WTC11 (cell line): ENCODE measurements at regions not wholly inside any gene's neighbourhood (a gene's known extent, or its start where the extent isn't known, plus 50 kb on each side); places are given as distances from the start of the nearest gene placed in this dataset.

ENCODE experiments used
- ATAC-seq: fragments of 200-7000 bp; cut with Tn5 transposase; 2 replicates; pipeline ENCODE4 v1.10.0; 2021; ENCODE audit warnings: mild to moderate bottlenecking, moderate library complexity
- CTCF ChIA-PET: fragments of 300-600 bp; sonication (Branson Sonifier 250); formaldehyde crosslinking; loops from one replicate; lab custom pipeline; 2021; ENCODE audit warnings: antibody characterized with exemption; lab: Charles Lee
- POLR2A ChIA-PET: fragments of 350-600 bp; sonication (Branson Sonifier 250); formaldehyde crosslinking; loops from one replicate; lab custom pipeline; 2021; ENCODE audit warnings: antibody characterized with exemption; lab: Charles Lee
- DNase-seq: peaks from one replicate; pipeline ENCODE4 v3.0.0; 2021; ENCODE audit warnings: low spot score
- H3K27ac Mint-ChIP-seq: 2 replicates; pipeline ENCODE4 v1.8.0; 2021; ENCODE audit warnings: mixed read lengths
- H3K27me3 Mint-ChIP-seq: 2 replicates; pipeline ENCODE4 v1.8.0; 2021; ENCODE audit warnings: low read depth, mild to moderate bottlenecking, moderate library complexity, mixed read lengths
- H3K36me3 Mint-ChIP-seq: 2 replicates; pipeline ENCODE4 v1.8.0; 2021; ENCODE audit warnings: mixed read lengths
- H3K4me1 Mint-ChIP-seq: 2 replicates; pipeline ENCODE4 v1.8.0; 2022; ENCODE audit warnings: mixed read lengths
- H3K4me3 Mint-ChIP-seq: 2 replicates; pipeline ENCODE4 v1.8.0; 2021; ENCODE audit warnings: mild to moderate bottlenecking, moderate library complexity, mixed read lengths
- H3K9me3 Mint-ChIP-seq: 2 replicates; pipeline ENCODE4 v1.8.0; 2021; ENCODE audit warnings: mixed read lengths
- ELF4 ChIP-seq: sonication (generic); formaldehyde crosslinking; IDR thresholded peaks from 2 replicates; pipeline ENCODE4 v1.8.1; 2022; ENCODE audit warnings: low read depth, mild to moderate bottlenecking, moderate library complexity, missing genetic modification reagents
- EMX1 ChIP-seq: fragments of 250-450 bp; sonication (Bioruptor Pico); IDR thresholded peaks from 2 replicates; pipeline ENCODE4 v1.8.0; 2021; ENCODE audit warnings: mild to moderate bottlenecking
- ESRRA ChIP-seq: sonication (generic); formaldehyde crosslinking; IDR thresholded peaks from 2 replicates; pipeline ENCODE4 v1.8.1; 2022; ENCODE audit warnings: mild to moderate bottlenecking, missing genetic modification reagents, borderline replicate concordance
- FOXJ3 ChIP-seq: sonication (generic); formaldehyde crosslinking; IDR thresholded peaks from 2 replicates; pipeline ENCODE4 v1.9.0; 2021; ENCODE audit warnings: missing genetic modification reagents, mild to moderate bottlenecking, borderline replicate concordance
- FOXK1 ChIP-seq: sonication (generic); formaldehyde crosslinking; IDR thresholded peaks from 2 replicates; pipeline ENCODE4 v1.8.0; 2022; ENCODE audit warnings: mild to moderate bottlenecking, moderate library complexity, missing genetic modification reagents
- GRHL2 ChIP-seq: fragments of 250-450 bp; sonication (Bioruptor Pico); IDR thresholded peaks from 2 replicates; pipeline ENCODE4 v1.8.0; 2022; ENCODE audit warnings: mild to moderate bottlenecking, moderate library complexity; ENCODE audit not compliant: insufficient replicate concordance, severe bottlenecking
- HMGA2 ChIP-seq: fragments of 250-450 bp; sonication (Bioruptor Pico); IDR thresholded peaks from 2 replicates; pipeline ENCODE4 v1.4.0; 2021; ENCODE audit warnings: mild to moderate bottlenecking, moderate library complexity
- JUN ChIP-seq: sonication (generic); formaldehyde crosslinking; IDR thresholded peaks from 2 replicates; pipeline ENCODE4 v1.8.0; 2023; ENCODE audit warnings: mild to moderate bottlenecking, missing genetic modification reagents
- NR1H2 ChIP-seq: sonication (generic); formaldehyde crosslinking; IDR thresholded peaks from 2 replicates; pipeline ENCODE4 v1.9.0; 2021; ENCODE audit warnings: mild to moderate bottlenecking, moderate library complexity, missing genetic modification reagents
- RORB ChIP-seq: fragments of 250-450 bp; sonication (Bioruptor Pico); IDR thresholded peaks from 2 replicates; pipeline ENCODE4 v1.9.0; 2021; ENCODE audit warnings: mild to moderate bottlenecking
- TEAD4 ChIP-seq: sonication (generic); formaldehyde crosslinking; IDR thresholded peaks from 2 replicates; pipeline ENCODE4 v1.8.0; 2022; ENCODE audit warnings: mild to moderate bottlenecking, missing genetic modification reagents
- TP53 ChIP-seq: sonication (generic); formaldehyde crosslinking; IDR thresholded peaks from 2 replicates; pipeline ENCODE4 v1.8.1; 2023; ENCODE audit warnings: mild to moderate bottlenecking, missing genetic modification reagents
- ZNF121 ChIP-seq: sonication (generic); formaldehyde crosslinking; IDR thresholded peaks from 2 replicates; pipeline ENCODE4 v1.8.0; 2023; ENCODE audit warnings: missing genetic modification reagents
- ZNF263 ChIP-seq: sonication (generic); formaldehyde crosslinking; IDR thresholded peaks from 2 replicates; pipeline ENCODE4 v1.8.1; 2022; ENCODE audit warnings: low read depth, mild to moderate bottlenecking, moderate library complexity, missing genetic modification reagents
- ZNF317 ChIP-seq: sonication (generic); formaldehyde crosslinking; IDR thresholded peaks from 2 replicates; pipeline ENCODE4 v1.8.1; 2023; ENCODE audit warnings: low read depth, mild to moderate bottlenecking, moderate library complexity, missing genetic modification reagents, borderline replicate concordance
- ZNF396 ChIP-seq: fragments of 250-450 bp; sonication (Bioruptor Pico); IDR thresholded peaks from 2 replicates; pipeline ENCODE4 v1.8.0; 2021; ENCODE audit warnings: mild to moderate bottlenecking, moderate library complexity, borderline replicate concordance
- TF ChIP-seq, protein P1 (sequence below): sonication (generic); formaldehyde crosslinking; IDR thresholded peaks from 2 replicates; pipeline ENCODE4 v1.8.0; 2022; ENCODE audit warnings: mild to moderate bottlenecking, missing genetic modification reagents
- TF ChIP-seq, protein P2 (sequence below): sonication (generic); formaldehyde crosslinking; IDR thresholded peaks from 2 replicates; pipeline ENCODE4 v1.8.0; 2023; ENCODE audit warnings: missing genetic modification reagents, mild to moderate bottlenecking, borderline replicate concordance
- TF ChIP-seq, protein P3 (sequence below): sonication (generic); formaldehyde crosslinking; conservative IDR thresholded peaks from 2 replicates; pipeline ENCODE4 v1.8.1; 2022; ENCODE audit warnings: mild to moderate bottlenecking, missing genetic modification reagents
- TF ChIP-seq, protein P4 (sequence below): sonication (generic); formaldehyde crosslinking; IDR thresholded peaks from 2 replicates; pipeline ENCODE4 v1.8.1; 2022; ENCODE audit warnings: low read depth, missing genetic modification reagents, borderline replicate concordance
- TF ChIP-seq, protein P5 (sequence below): fragments of 250-450 bp; sonication (Bioruptor Pico); IDR thresholded peaks from 2 replicates; pipeline ENCODE4 v1.9.0; 2021; ENCODE audit warnings: moderate library complexity, mild to moderate bottlenecking, inconsistent platforms, borderline replicate concordance
- TF ChIP-seq, protein P6 (sequence below): fragments of 200-600 bp; IDR thresholded peaks from 2 replicates; pipeline ENCODE4 v1.8.0; 2022; ENCODE audit warnings: antibody characterized with exemption

DNA sequence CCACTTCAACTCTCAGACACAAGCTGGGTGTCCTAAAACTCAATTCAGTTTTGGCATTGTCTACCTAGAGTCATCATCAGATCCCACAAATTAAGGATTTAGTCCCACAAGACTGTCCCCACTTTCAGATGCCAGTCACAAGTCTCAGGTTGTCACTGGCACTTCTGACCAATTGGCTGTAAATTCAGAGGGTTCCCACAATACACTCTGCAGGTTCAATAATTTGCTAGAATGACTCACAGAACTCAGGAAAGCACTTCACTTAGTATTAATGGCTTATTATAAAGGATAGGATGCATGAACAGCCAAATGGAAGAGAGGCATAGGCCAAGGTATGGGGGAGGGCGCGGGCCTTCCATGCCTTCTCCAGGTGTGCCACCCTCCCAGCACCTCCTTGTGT, 209.1 kb downstream of the SREK1 start:
- no peaks in the 10 kb centered on the region for H3K36me3 Mint-ChIP-seq
- TF ChIP-seq ZNF121 (no peak), ELF4 (CRISPR knock-in tag) (no peak), JUN (CRISPR knock-in tag) (no peak), TEAD4 (CRISPR knock-in tag) (no peak), RORB (no peak), EMX1 (CRISPR knock-in tag) (no peak), GRHL2 (no peak), ESRRA (no peak), ZNF263 (CRISPR knock-in tag) (no peak), HMGA2 (CRISPR knock-in tag) (no peak)
- TF ChIP-seq, protein P1, sequence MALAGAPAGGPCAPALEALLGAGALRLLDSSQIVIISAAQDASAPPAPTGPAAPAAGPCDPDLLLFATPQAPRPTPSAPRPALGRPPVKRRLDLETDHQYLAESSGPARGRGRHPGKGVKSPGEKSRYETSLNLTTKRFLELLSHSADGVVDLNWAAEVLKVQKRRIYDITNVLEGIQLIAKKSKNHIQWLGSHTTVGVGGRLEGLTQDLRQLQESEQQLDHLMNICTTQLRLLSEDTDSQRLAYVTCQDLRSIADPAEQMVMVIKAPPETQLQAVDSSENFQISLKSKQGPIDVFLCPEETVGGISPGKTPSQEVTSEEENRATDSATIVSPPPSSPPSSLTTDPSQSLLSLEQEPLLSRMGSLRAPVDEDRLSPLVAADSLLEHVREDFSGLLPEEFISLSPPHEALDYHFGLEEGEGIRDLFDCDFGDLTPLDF (CRISPR knock-in tag), result no peak
- TF ChIP-seq, protein P2, sequence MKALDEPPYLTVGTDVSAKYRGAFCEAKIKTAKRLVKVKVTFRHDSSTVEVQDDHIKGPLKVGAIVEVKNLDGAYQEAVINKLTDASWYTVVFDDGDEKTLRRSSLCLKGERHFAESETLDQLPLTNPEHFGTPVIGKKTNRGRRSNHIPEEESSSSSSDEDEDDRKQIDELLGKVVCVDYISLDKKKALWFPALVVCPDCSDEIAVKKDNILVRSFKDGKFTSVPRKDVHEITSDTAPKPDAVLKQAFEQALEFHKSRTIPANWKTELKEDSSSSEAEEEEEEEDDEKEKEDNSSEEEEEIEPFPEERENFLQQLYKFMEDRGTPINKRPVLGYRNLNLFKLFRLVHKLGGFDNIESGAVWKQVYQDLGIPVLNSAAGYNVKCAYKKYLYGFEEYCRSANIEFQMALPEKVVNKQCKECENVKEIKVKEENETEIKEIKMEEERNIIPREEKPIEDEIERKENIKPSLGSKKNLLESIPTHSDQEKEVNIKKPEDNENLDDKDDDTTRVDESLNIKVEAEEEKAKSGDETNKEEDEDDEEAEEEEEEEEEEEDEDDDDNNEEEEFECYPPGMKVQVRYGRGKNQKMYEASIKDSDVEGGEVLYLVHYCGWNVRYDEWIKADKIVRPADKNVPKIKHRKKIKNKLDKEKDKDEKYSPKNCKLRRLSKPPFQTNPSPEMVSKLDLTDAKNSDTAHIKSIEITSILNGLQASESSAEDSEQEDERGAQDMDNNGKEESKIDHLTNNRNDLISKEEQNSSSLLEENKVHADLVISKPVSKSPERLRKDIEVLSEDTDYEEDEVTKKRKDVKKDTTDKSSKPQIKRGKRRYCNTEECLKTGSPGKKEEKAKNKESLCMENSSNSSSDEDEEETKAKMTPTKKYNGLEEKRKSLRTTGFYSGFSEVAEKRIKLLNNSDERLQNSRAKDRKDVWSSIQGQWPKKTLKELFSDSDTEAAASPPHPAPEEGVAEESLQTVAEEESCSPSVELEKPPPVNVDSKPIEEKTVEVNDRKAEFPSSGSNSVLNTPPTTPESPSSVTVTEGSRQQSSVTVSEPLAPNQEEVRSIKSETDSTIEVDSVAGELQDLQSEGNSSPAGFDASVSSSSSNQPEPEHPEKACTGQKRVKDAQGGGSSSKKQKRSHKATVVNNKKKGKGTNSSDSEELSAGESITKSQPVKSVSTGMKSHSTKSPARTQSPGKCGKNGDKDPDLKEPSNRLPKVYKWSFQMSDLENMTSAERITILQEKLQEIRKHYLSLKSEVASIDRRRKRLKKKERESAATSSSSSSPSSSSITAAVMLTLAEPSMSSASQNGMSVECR (CRISPR knock-in tag), result no peak
- TF ChIP-seq, protein P3, sequence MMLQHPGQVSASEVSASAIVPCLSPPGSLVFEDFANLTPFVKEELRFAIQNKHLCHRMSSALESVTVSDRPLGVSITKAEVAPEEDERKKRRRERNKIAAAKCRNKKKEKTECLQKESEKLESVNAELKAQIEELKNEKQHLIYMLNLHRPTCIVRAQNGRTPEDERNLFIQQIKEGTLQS (CRISPR knock-in tag), result no peak
- TF ChIP-seq, protein P4, sequence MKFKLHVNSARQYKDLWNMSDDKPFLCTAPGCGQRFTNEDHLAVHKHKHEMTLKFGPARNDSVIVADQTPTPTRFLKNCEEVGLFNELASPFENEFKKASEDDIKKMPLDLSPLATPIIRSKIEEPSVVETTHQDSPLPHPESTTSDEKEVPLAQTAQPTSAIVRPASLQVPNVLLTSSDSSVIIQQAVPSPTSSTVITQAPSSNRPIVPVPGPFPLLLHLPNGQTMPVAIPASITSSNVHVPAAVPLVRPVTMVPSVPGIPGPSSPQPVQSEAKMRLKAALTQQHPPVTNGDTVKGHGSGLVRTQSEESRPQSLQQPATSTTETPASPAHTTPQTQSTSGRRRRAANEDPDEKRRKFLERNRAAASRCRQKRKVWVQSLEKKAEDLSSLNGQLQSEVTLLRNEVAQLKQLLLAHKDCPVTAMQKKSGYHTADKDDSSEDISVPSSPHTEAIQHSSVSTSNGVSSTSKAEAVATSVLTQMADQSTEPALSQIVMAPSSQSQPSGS (CRISPR knock-in tag), result no peak
- TF ChIP-seq, all 79 proteins: peak for 0
- no peak for ATAC-seq
- Mint-ChIP-seq H3K27me3 (no peaks in the 10 kb centered on the region), H3K27ac (no peak overlapping the region), H3K9me3 (peaks cover 11% of the 10 kb centered on the region; the same call in 1 of the 2 replicates), H3K4me3 (no peak overlapping the region), H3K4me1 (peaks cover 10% of the 10 kb centered on the region)
- ChIA-PET POLR2A (no interaction called here), CTCF (no interaction called here)
- no peak for DNase-seq

DNA sequence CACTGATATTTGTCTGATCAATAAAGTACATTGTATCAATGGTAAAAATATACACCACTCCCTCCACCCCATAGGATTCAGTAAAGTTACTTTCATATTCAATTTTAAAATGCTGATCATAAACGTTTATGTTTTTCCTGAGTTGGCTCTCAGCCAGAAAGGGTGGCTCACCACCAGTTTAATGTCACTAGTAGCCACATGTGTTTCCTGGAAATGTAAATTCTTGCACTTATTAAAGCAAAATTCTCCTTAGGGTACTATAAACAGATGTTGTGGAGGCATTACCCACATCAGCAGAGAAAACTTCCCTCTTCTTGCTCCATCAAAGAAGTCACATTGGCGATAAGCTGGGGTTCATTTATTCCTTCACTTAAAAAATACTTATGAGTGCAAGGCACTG, 210.3 kb downstream of the SREK1 start:
- Mint-ChIP-seq H3K27me3 (no peaks in the 10 kb centered on the region), H3K9me3 (peaks cover 11% of the 10 kb centered on the region; the same call in 1 of the 2 replicates), H3K4me1 (peaks cover 10% of the 10 kb centered on the region), H3K27ac (no peak overlapping the region), H3K4me3 (no peak overlapping the region), H3K36me3 (no peaks in the 10 kb centered on the region)
- no peak for ATAC-seq
- CTCF ChIA-PET, result no interaction called here
- DNase-seq, result no peak
- POLR2A ChIA-PET, result no interaction called here
- TF ChIP-seq TP53, result no peak
- no peak for TF ChIP-seq ZNF317
- TF ChIP-seq, protein P5, sequence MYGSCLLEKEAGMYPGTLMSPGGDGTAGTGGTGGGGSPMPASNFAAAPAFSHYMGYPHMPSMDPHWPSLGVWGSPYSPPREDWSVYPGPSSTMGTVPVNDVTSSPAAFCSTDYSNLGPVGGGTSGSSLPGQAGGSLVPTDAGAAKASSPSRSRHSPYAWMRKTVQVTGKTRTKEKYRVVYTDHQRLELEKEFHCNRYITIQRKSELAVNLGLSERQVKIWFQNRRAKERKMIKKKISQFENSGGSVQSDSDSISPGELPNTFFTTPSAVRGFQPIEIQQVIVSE (CRISPR knock-in tag), result no peak
- TF ChIP-seq, protein P6, sequence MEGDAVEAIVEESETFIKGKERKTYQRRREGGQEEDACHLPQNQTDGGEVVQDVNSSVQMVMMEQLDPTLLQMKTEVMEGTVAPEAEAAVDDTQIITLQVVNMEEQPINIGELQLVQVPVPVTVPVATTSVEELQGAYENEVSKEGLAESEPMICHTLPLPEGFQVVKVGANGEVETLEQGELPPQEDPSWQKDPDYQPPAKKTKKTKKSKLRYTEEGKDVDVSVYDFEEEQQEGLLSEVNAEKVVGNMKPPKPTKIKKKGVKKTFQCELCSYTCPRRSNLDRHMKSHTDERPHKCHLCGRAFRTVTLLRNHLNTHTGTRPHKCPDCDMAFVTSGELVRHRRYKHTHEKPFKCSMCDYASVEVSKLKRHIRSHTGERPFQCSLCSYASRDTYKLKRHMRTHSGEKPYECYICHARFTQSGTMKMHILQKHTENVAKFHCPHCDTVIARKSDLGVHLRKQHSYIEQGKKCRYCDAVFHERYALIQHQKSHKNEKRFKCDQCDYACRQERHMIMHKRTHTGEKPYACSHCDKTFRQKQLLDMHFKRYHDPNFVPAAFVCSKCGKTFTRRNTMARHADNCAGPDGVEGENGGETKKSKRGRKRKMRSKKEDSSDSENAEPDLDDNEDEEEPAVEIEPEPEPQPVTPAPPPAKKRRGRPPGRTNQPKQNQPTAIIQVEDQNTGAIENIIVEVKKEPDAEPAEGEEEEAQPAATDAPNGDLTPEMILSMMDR, result no peak
- TF ChIP-seq FOXJ3 (CRISPR knock-in tag), result no peak
- TF ChIP-seq FOXK1 (CRISPR knock-in tag), result no peak
- TF ChIP-seq, protein P2 (CRISPR knock-in tag), result no peak
- no peak for TF ChIP-seq NR1H2 (CRISPR knock-in tag)
- TF ChIP-seq ZNF396, result no peak
